Ovary (tissue), 3 donors: ENCODE measurements at regions not wholly inside any gene's neighbourhood (a gene's known extent, or its start where the extent isn't known, plus 50 kb on each side); places are given as distances from the start of the nearest gene placed in this dataset.

Experiments used
- EP300 ChIP-seq: sonication (generic); formaldehyde crosslinking; IDR thresholded peaks from one replicate; pipeline ENCODE4 v1.6.1; 2017; ENCODE audit warnings: antibody characterized with exemption
- POLR2A ChIP-seq: fragments of 450-650 bp; IDR thresholded peaks from one replicate; pipeline ENCODE4 v1.6.1; 2017; ENCODE audit warnings: antibody characterized with exemption, mild to moderate bottlenecking, moderate library complexity
- TF ChIP-seq, protein P1 (sequence below), 3 donors: fragments of 450-650 bp in 2 of 3; fragments of 200-600 bp in 1 of 3; IDR thresholded peaks; one replicate each; pipeline versions ENCODE4 v1.5.1 to v1.8.0; 2016 to 2022; ENCODE audit warnings: antibody characterized with exemption in 3 of 3, mild to moderate bottlenecking in 1 of 3
- donor health status: DM: no; HTN: no; CAD: no.

GRCh38 chr2:103529798-103530502 is 768.1 kb downstream of the TMEM182 start:
- TF ChIP-seq, protein P1, sequence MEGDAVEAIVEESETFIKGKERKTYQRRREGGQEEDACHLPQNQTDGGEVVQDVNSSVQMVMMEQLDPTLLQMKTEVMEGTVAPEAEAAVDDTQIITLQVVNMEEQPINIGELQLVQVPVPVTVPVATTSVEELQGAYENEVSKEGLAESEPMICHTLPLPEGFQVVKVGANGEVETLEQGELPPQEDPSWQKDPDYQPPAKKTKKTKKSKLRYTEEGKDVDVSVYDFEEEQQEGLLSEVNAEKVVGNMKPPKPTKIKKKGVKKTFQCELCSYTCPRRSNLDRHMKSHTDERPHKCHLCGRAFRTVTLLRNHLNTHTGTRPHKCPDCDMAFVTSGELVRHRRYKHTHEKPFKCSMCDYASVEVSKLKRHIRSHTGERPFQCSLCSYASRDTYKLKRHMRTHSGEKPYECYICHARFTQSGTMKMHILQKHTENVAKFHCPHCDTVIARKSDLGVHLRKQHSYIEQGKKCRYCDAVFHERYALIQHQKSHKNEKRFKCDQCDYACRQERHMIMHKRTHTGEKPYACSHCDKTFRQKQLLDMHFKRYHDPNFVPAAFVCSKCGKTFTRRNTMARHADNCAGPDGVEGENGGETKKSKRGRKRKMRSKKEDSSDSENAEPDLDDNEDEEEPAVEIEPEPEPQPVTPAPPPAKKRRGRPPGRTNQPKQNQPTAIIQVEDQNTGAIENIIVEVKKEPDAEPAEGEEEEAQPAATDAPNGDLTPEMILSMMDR (IDR thresholded peaks at IDR 0.05), result no peak
- TF ChIP-seq POLR2A (no peak), EP300 (no peak)
